Cerebellar cortex (tissue), 1 donor: ENCODE measurements at regions not wholly inside any gene's neighbourhood (a gene's known extent, or its start where the extent isn't known, plus 50 kb on each side); places are given as distances from the start of the nearest gene placed in this dataset.

Experiments
- DNase-seq: peaks from one replicate; pipeline ENCODE4 v3.0.0-alpha.2; 2015; ENCODE audit warnings: low spot score

GRCh38 chr5:105392710-105393149, 1830.1 kb upstream of the NUDT12 start:
- DNase-seq = no peak

GRCh38 chr5:105392122-105392709, 1829.6 kb upstream of the NUDT12 start:
- no peak for DNase-seq

GRCh38 chr5:105380126-105380525, 1817.5 kb upstream of the NUDT12 start:
- no peak for DNase-seq

- no peak for DNase-seq
These were observed 1808.6 kb upstream of the NUDT12 start for GRCh38 chr5:105371169-105371568.

GRCh38 chr5:105350486-105351140, 1788.0 kb upstream of the NUDT12 start:
- no peak for DNase-seq

GRCh38 chr5:105331558-105331957, 1769.0 kb upstream of the NUDT12 start:
- DNase-seq = no peak

GRCh38 chr5:105330185-105330584, 1767.6 kb upstream of the NUDT12 start:
- DNase-seq = no peak

- no peak for DNase-seq
These were observed 1742.3 kb upstream of the NUDT12 start for GRCh38 chr5:105304859-105305258.

GRCh38 chr5:105288946-105289345, 1726.4 kb upstream of the NUDT12 start:
- DNase-seq = no peak

GRCh38 chr5:105283134-105283533, 1720.5 kb upstream of the NUDT12 start:
- DNase-seq = no peak

GRCh38 chr5:105274079-105274478, 1711.5 kb upstream of the NUDT12 start:
- DNase-seq = no peak

- DNase-seq = no peak
These were observed 1700.9 kb upstream of the NUDT12 start for GRCh38 chr5:105263515-105263914.

- DNase-seq = no peak
These were observed 1697.1 kb upstream of the NUDT12 start for GRCh38 chr5:105259581-105260217.

- DNase-seq = no peak
These were observed 1676.0 kb upstream of the NUDT12 start for GRCh38 chr5:105238561-105238960.

- no peak for DNase-seq
These were observed 1668.0 kb upstream of the NUDT12 start for GRCh38 chr5:105230516-105231157.

- no peak for DNase-seq
These were observed 1655.4 kb upstream of the NUDT12 start for GRCh38 chr5:105218018-105218417.

GRCh38 chr5:105213078-105213477, 1650.5 kb upstream of the NUDT12 start:
- DNase-seq = no peak

- DNase-seq = no peak
These were observed 1644.5 kb upstream of the NUDT12 start for GRCh38 chr5:105207066-105207465.

- DNase-seq = no peak
These were observed 1634.9 kb upstream of the NUDT12 start for GRCh38 chr5:105197531-105197930.

- DNase-seq = no peak
These were observed 1633.2 kb upstream of the NUDT12 start for GRCh38 chr5:105195765-105196164.

GRCh38 chr5:105172918-105173317, 1610.3 kb upstream of the NUDT12 start:
- no peak for DNase-seq

GRCh38 chr5:105168806-105169205, 1606.2 kb upstream of the NUDT12 start:
- DNase-seq = no peak

GRCh38 chr5:105167092-105167491, 1604.5 kb upstream of the NUDT12 start:
- no peak for DNase-seq
